BLaER1 (cell line): ENCODE measurements at regions not wholly inside any gene's neighbourhood (a gene's known extent, or its start where the extent isn't known, plus 50 kb on each side); places are given as distances from the start of the nearest gene placed in this dataset.
A peak's percentile ranks its signal among the peaks of the same experiment; 100 is the strongest.

ENCODE experiments used
- H3K27ac ChIP-seq: shearing (Covaris generic); formaldehyde crosslinking; 2 replicates; pipeline ENCODE4 v1.8.1; 2022
- H3K27me3 ChIP-seq: shearing (Covaris generic); formaldehyde crosslinking; 2 replicates; pipeline ENCODE4 v1.8.1; 2022
- H3K36me3 ChIP-seq: shearing (Covaris generic); formaldehyde crosslinking; 2 replicates; pipeline ENCODE4 v1.8.1; 2022
- H3K4me1 ChIP-seq: shearing (Covaris generic); formaldehyde crosslinking; 2 replicates; pipeline ENCODE4 v1.8.1; 2022
- H3K4me2 ChIP-seq: shearing (Covaris generic); formaldehyde crosslinking; 2 replicates; pipeline ENCODE4 v1.8.1; 2022
- H3K4me3 ChIP-seq: shearing (Covaris generic); formaldehyde crosslinking; 2 replicates; pipeline ENCODE4 v1.8.1; 2022
- H3K9ac ChIP-seq: shearing (Covaris generic); formaldehyde crosslinking; 2 replicates; pipeline ENCODE4 v1.8.1; 2022
- H3K9me3 ChIP-seq: shearing (Covaris generic); formaldehyde crosslinking; 2 replicates; pipeline ENCODE4 v1.8.1; 2022
- H4K20me1 ChIP-seq: shearing (Covaris generic); formaldehyde crosslinking; 2 replicates; pipeline ENCODE4 v1.8.1; 2022
- Cebpa-rat ChIP-seq: shearing (Covaris generic); IDR thresholded peaks from 2 replicates; pipeline ENCODE4 v1.8.1; 2022

GRCh38 chr13:44304433-44304725 lies 69.2 kb upstream of the SERP2 start:
- Histone ChIP-seq H3K27ac (no peak overlapping the region), H3K4me3 (no peak overlapping the region), H3K27me3 (no peaks in the 10 kb centered on the region), H3K9me3 (no peaks in the 10 kb centered on the region), H3K36me3 (no peaks in the 10 kb centered on the region), H3K9ac (no peak overlapping the region), H3K4me2 (no peak overlapping the region), H3K4me1 (peaks cover 12% of the 10 kb centered on the region), H4K20me1 (no peaks in the 10 kb centered on the region)
- TF ChIP-seq Cebpa-rat, result no peak

- Histone ChIP-seq H3K4me3 (no peak overlapping the region), H3K4me1 (peaks cover 12% of the 10 kb centered on the region), H3K27me3 (no peaks in the 10 kb centered on the region), H3K9ac (no peak overlapping the region), H3K36me3 (no peaks in the 10 kb centered on the region), H3K9me3 (no peaks in the 10 kb centered on the region), H3K27ac (no peak overlapping the region), H4K20me1 (no peaks in the 10 kb centered on the region), H3K4me2 (no peak overlapping the region)
- TF ChIP-seq Cebpa-rat, result no peak
Observed at GRCh38 chr13:44305286-44305685, 68.3 kb upstream of the SERP2 start.

GRCh38 chr13:44305917-44306370 lies 67.7 kb upstream of the SERP2 start:
- Histone ChIP-seq H3K9ac (no peak overlapping the region), H3K36me3 (no peaks in the 10 kb centered on the region), H3K4me3 (no peak overlapping the region), H3K4me1 (peaks cover 12% of the 10 kb centered on the region), H3K4me2 (peak overlapping the region; percentile 64; the same call in 1 of the 2 replicates), H4K20me1 (no peaks in the 10 kb centered on the region), H3K27ac (no peak overlapping the region), H3K9me3 (no peaks in the 10 kb centered on the region), H3K27me3 (no peaks in the 10 kb centered on the region)
- TF ChIP-seq Cebpa-rat, result no peak

- Histone ChIP-seq H3K9ac (no peak overlapping the region; the same call in 1 of the 2 replicates), H3K27ac (no peak overlapping the region)
Observed at GRCh38 chr13:44306371-44307192, 67.0 kb upstream of the SERP2 start.

GRCh38 chr13:44307255-44307654 lies 66.4 kb upstream of the SERP2 start:
- Histone ChIP-seq H3K4me2 (no peak overlapping the region), H3K36me3 (no peaks in the 10 kb centered on the region), H3K9ac (no peak overlapping the region), H3K9me3 (no peaks in the 10 kb centered on the region), H3K4me1 (peaks cover 12% of the 10 kb centered on the region), H3K27me3 (no peaks in the 10 kb centered on the region), H4K20me1 (no peaks in the 10 kb centered on the region), H3K27ac (no peak overlapping the region), H3K4me3 (no peak overlapping the region)
- TF ChIP-seq Cebpa-rat, result no peak

More at GRCh38 chr13:44306371-44307192, 67.0 kb upstream of the SERP2 start:
- Histone ChIP-seq H3K9me3 (no peaks in the 10 kb centered on the region), H3K4me3 (no peak overlapping the region), H3K27me3 (no peaks in the 10 kb centered on the region), H3K36me3 (no peaks in the 10 kb centered on the region), H3K4me2 (peak overlapping the region; percentile 64), H3K4me1 (peaks cover 12% of the 10 kb centered on the region), H4K20me1 (no peaks in the 10 kb centered on the region)
- TF ChIP-seq Cebpa-rat, result no peak

- Histone ChIP-seq H3K27me3 (no peaks in the 10 kb centered on the region), H3K9ac (no peak overlapping the region), H3K4me2 (no peak overlapping the region), H3K9me3 (no peaks in the 10 kb centered on the region), H4K20me1 (no peaks in the 10 kb centered on the region), H3K4me3 (no peak overlapping the region), H3K27ac (no peak overlapping the region), H3K36me3 (no peaks in the 10 kb centered on the region), H3K4me1 (peaks cover 12% of the 10 kb centered on the region)
- no peak for TF ChIP-seq Cebpa-rat
Observed at GRCh38 chr13:44307844-44308243, 65.8 kb upstream of the SERP2 start.

- Histone ChIP-seq H3K4me1 (peaks cover 16% of the 10 kb centered on the region), H3K9ac (no peak overlapping the region), H4K20me1 (no peaks in the 10 kb centered on the region), H3K9me3 (no peaks in the 10 kb centered on the region), H3K36me3 (no peaks in the 10 kb centered on the region), H3K27ac (no peak overlapping the region), H3K27me3 (no peaks in the 10 kb centered on the region), H3K4me3 (no peak overlapping the region), H3K4me2 (no peak overlapping the region)
- no peak for TF ChIP-seq Cebpa-rat
Observed at GRCh38 chr13:44308352-44308751, 65.3 kb upstream of the SERP2 start.

GRCh38 chr13:44309794-44310757 lies 63.5 kb upstream of the SERP2 start:
- H3K27ac ChIP-seq, result no peak overlapping the region
- H3K27me3 ChIP-seq, result no peaks in the 10 kb centered on the region
- no peak overlapping the region for H3K9ac ChIP-seq
- H3K4me3 ChIP-seq, result no peak overlapping the region
- H3K36me3 ChIP-seq, result no peaks in the 10 kb centered on the region
- no peaks in the 10 kb centered on the region for H3K9me3 ChIP-seq
- H4K20me1 ChIP-seq, result no peaks in the 10 kb centered on the region
- TF ChIP-seq Cebpa-rat, result no peak
- peaks cover 26% of the 10 kb centered on the region for H3K4me1 ChIP-seq
- no peak overlapping the region for H3K4me2 ChIP-seq

GRCh38 chr13:44311011-44311780 lies 62.4 kb upstream of the SERP2 start:
- no peak overlapping the region for H3K27ac ChIP-seq
- no peak overlapping the region for H3K9ac ChIP-seq
- peaks cover 21% of the 10 kb centered on the region for H3K4me1 ChIP-seq
- H3K27me3 ChIP-seq, result no peaks in the 10 kb centered on the region
- no peaks in the 10 kb centered on the region for H3K9me3 ChIP-seq
- H3K36me3 ChIP-seq, result no peaks in the 10 kb centered on the region
- H3K4me3 ChIP-seq, result no peak overlapping the region
- TF ChIP-seq Cebpa-rat, result no peak
- H3K4me2 ChIP-seq, result no peak overlapping the region
- no peaks in the 10 kb centered on the region for H4K20me1 ChIP-seq
